Kidney (tissue), 13 donors: ENCODE measurements at regions not wholly inside any gene's neighbourhood (a gene's known extent, or its start where the extent isn't known, plus 50 kb on each side); places are given as distances from the start of the nearest gene placed in this dataset.
"Not testable (repeated sequence)": the region's sequence is repeated elsewhere in the genome, so short reads cannot be mapped to it uniquely, and the experiment has no call there.

Experiments used
- DNase-seq, 5 donors: peaks; one replicate each; pipeline ENCODE4 v3.0.0-alpha.2; 2013 to 2020
- FAIRE-seq: peaks from 2 replicates; lab custom pipeline; 2012; peaks lifted over from hg19 to GRCh38; lab: Jason Lieb, UNC
- H3K27ac ChIP-seq, 2 donors: one replicate each; pipeline ENCODE4 v1.7.0; 2013; ENCODE audit warnings: low read depth in 2 of 2, low read length in 2 of 2, inconsistent platforms in 1 of 2
- H3K27me3 ChIP-seq: one replicate; pipeline ENCODE4 v1.7.1; 2013; ENCODE audit warnings: low read length, inconsistent platforms; ENCODE audit not compliant: control insufficient read depth, insufficient read depth
- H3K36me3 ChIP-seq, 3 donors: one replicate each; pipeline versions ENCODE4 v1.7.0 to v1.7.1; 2013; ENCODE audit warnings: low read length in 3 of 3, control low read depth in 1 of 3, inconsistent platforms in 1 of 3; ENCODE audit not compliant: insufficient read depth in 3 of 3, control insufficient read depth in 2 of 3
- H3K4me1 ChIP-seq, 3 donors: one replicate each; pipeline versions ENCODE4 v1.7.0 to v1.7.1; 2013; ENCODE audit warnings: low read length in 3 of 3, inconsistent platforms in 1 of 3, low read depth in 1 of 3; ENCODE audit not compliant: control insufficient read depth in 2 of 3, insufficient read depth in 2 of 3
- H3K4me3 ChIP-seq, 3 donors: one replicate each; pipeline versions ENCODE4 v1.7.0 to v1.8.1; 2013; ENCODE audit warnings: low read length in 3 of 3, control low read depth in 1 of 3, inconsistent platforms in 1 of 3
- H3K9ac ChIP-seq, 3 donors: one replicate each; pipeline versions ENCODE4 v1.7.0 to v1.7.1; 2013; ENCODE audit warnings: low read length in 3 of 3, control low read depth in 1 of 3, inconsistent platforms in 1 of 3
- H3K9me3 ChIP-seq, 3 donors: one replicate each; pipeline versions ENCODE4 v1.7.0 to v1.7.1; 2013; ENCODE audit warnings: low read length in 3 of 3, control low read depth in 1 of 3, inconsistent platforms in 1 of 3; ENCODE audit not compliant: control insufficient read depth in 2 of 3, insufficient read depth in 1 of 3
- CTCF ChIP-seq: IDR thresholded peaks from 3 replicates; pipeline ENCODE4 v1.5.1; 2012; ENCODE audit warnings: mild to moderate bottlenecking, moderate library complexity, borderline replicate concordance; ENCODE audit not compliant: insufficient read depth; ENCODE audit errors: extremely low read depth
- intact Hi-C: fragments of 100-400 bp; cut with DNase I; formaldehyde crosslinking; loops from one replicate; pipeline ENCODE4 v1.11.1; 2022
- donor health status: control.
- donor health status: control.
- donor health status: control.
- donor health status: control.
- donor health status: control.
- donor health status: DM: yes; HTN: yes; CAD: no.
- donor health status: Normal renal cell carcinoma (clear cell type).

- Histone ChIP-seq H3K9ac (no peak overlapping the region), H3K36me3 (no peaks in the 10 kb centered on the region), H3K4me1 (no peaks in the 10 kb centered on the region), H3K27ac (no peak overlapping the region), H3K27me3 (no peaks in the 10 kb centered on the region), H3K4me3 (no peak overlapping the region), H3K9me3 (no peaks in the 10 kb centered on the region)
- DNase-seq (no peak), FAIRE-seq (no peak)
- intact Hi-C loops, result no loop called here
- no peak for TF ChIP-seq CTCF
These were observed 259.7 kb upstream of the MSX2 start for GRCh38 chr5:174464504-174465165.

GRCh38 chr5:174471528-174471927, 252.9 kb upstream of the MSX2 start:
- DNase-seq, H3K9ac ChIP-seq, H3K27ac ChIP-seq, H3K4me3 ChIP-seq, H3K36me3 ChIP-seq, H3K27me3 ChIP-seq, intact Hi-C loops, H3K4me1 ChIP-seq, H3K9me3 ChIP-seq, FAIRE-seq: not testable (repeated sequence)

- H3K27ac ChIP-seq, result no peak overlapping the region
- no peaks in the 10 kb centered on the region for H3K27me3 ChIP-seq
- no peak for FAIRE-seq
- DNase-seq, result no peak
- intact Hi-C loops, result no loop called here
- H3K9me3 ChIP-seq, result peaks cover 0 to 2% (median 0%) of the 10 kb centered on the region in 3 donors
- H3K4me3 ChIP-seq, result no peak overlapping the region
- no peak for TF ChIP-seq CTCF
- no peaks in the 10 kb centered on the region for H3K4me1 ChIP-seq
- no peaks in the 10 kb centered on the region for H3K36me3 ChIP-seq
- H3K9ac ChIP-seq, result no peak overlapping the region
These were observed 251.4 kb upstream of the MSX2 start for GRCh38 chr5:174472956-174473355.

- H3K4me1 ChIP-seq, DNase-seq, H3K36me3 ChIP-seq, intact Hi-C loops, FAIRE-seq, H3K27ac ChIP-seq, H3K9ac ChIP-seq, H3K27me3 ChIP-seq, H3K9me3 ChIP-seq, H3K4me3 ChIP-seq: not testable (repeated sequence)
These were observed 248.4 kb upstream of the MSX2 start for GRCh38 chr5:174476001-174476400.
